Sciatic nerve (tissue), 2 donors: ENCODE measurements at regions not wholly inside any gene's neighbourhood (a gene's known extent, or its start where the extent isn't known, plus 50 kb on each side); places are given as distances from the start of the nearest gene placed in this dataset.

Experiments used
- ATAC-seq: fragments of 200-7000 bp; cut with Tn5 transposase; one replicate; pipeline ENCODE4 v1.9.1; 2020; ENCODE audit warnings: mild to moderate bottlenecking, moderate library complexity
- DNase-seq: peaks from one replicate; pipeline ENCODE4 v3.0.0-alpha.2; 2020; ENCODE audit warnings: low spot score
- intact Hi-C: fragments of 100-400 bp; cut with DNase I; formaldehyde crosslinking; loops from one replicate; pipeline ENCODE4 v1.14.2; 2022
- donor health status: DM: no; HTN: no; CAD: no.
- donor health status: DM: no; HTN: no; CAD: no.

- ATAC-seq (no peak), DNase-seq (no peak)
- intact Hi-C loops, result no loop called here
These were observed 105.1 kb upstream of the NAV3 start for GRCh38 chr12:77725611-77726010.

DNA sequence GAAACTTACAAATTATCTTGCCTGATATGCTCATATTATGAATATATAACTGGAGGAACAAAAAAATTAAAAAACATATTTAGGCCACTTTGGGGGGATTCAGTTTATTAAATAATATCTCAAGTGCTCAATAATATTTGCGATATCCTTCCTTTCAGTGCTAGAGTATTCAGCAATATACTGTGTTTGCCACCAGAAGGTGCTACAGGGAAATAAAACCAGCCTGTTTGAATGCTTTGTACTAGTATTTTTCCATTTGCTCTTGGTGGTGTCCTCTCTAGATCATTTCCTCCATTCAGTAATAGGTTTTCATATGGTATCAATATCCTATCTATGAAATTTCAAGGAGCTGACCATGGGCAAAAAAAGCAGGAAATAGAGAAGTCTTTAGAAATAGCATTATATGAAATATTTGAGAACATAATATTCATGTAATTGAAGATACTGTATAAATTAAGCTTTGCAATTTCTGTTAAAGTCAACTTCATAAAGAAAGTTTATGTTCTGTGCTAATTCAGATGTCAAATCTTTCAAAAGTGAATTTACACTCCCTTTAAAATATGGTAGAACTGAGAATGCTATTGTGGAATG lies 106.2 kb upstream of the NAV3 start:
- ATAC-seq (peak; percentile 58), DNase-seq (no peak)
- intact Hi-C loops, result no loop called here

DNA sequence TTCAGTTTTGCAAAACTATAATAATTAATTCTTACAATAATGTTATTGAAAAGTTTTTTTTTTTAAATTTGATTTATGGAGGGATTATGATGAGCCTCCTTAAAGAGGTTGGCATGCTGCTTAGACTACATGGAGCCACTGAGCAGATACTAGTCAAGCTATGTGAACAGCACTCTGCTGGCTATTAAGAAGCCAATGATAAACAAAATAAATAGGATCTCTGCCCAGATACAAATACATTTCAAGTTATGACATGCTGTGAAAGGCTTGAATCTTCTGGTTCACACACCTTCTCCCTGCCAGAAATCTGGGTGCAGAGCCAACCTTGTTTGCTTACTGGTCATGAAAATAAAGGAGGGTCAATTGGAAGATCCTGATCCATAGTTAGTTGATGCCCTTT lies 107.4 kb upstream of the NAV3 start:
- ATAC-seq (no peak), DNase-seq (no peak)
- intact Hi-C loops, result no loop called here

DNA sequence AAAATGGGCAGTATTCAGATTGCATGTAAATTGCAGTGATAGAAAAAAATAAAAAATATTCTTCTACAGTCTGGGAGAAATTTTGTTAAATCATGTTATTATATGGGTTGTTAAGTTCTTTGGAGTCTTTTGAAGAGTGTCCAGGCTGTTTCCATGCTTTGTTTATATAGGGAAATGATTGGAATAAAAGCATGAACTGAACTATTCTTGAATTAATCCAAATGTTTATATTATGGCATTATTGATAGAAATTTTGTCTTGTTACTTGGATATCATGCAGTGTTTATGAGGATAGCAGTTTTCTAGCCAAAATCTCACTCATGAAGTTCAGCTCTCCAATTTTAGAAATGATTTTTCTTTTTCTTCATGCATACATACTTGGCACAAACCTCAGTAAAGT lies 108.2 kb upstream of the NAV3 start:
- DNase-seq (no peak), ATAC-seq (no peak)
- intact Hi-C loops, result no loop called here

DNA sequence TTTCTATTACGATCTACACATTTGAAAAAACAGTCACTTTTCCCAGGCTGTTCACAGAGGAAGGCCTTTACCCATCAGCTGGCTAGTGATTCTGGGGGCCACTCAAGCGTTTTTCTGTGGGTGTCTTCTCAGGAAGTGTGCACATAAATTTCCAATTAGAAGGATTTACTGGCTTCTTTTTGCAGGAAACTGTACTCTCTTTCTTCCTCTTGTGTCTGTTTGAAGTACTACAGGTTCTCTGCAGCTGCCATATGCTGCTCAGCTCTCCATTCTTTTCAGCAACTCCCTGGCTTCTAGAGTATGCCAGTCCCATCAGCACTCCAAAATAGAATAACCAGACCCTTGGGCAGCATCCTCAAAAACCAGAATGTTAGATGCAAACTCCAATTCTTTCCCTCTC lies 110.4 kb upstream of the NAV3 start:
- DNase-seq (no peak), ATAC-seq (no peak)
- intact Hi-C loops, result no loop called here

- DNase-seq (no peak), ATAC-seq (no peak)
- intact Hi-C loops, result no loop called here
These were observed 120.5 kb upstream of the NAV3 start for GRCh38 chr12:77710209-77710608.

DNA sequence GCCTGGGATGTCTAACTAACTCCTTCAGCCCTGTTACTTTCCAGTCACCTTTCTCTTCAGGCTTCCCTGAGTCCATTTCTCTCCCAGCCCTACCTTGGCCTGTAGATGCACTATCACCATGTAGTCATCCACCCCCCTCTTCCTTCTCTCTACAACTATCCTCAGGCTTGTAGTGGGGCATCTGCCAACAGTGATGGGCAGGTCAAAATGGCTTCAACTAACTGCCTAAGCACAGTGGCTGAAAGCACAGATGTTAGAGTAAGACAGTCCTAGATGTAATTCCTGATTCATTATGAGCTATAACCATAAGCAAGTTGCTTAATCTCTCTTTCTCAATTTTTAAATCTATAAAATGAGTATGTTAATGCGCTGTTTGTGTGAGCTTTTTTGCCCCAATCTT lies 133.6 kb upstream of the NAV3 start:
- intact Hi-C loops, result no loop called here
- DNase-seq, result no peak
- ATAC-seq, result no peak

- ATAC-seq, result peak; percentile 81
- DNase-seq, result no peak
- intact Hi-C loops, result no loop called here
These were observed 134.5 kb upstream of the NAV3 start for GRCh38 chr12:77696183-77696582.

DNA sequence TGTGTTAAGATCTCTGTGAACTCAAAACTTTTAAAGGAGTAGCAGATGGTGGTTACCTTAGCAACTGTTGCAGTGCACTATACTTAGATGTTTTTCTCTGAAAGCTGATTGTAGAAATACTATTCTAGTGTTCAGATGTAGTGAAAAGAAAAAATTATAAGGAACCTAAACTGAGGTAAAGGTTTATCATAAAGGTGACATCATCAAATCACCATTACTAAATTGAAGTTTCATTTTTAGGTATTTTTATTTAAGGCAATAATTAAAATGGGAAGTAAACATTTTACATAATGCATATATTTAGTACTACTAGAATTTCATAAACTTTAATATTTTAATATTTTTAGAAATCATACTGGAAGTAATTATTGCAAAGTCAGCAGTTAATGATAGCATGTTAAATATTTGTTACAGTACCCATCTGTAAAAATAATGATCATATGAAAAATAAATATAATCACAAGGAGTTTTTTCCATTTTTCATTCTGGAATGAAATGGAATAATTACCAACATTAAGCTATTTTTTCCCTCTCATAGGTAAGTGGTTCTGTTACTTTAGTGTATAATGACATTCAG lies 141.1 kb upstream of the NAV3 start:
- ATAC-seq (no peak), DNase-seq (no peak)
- intact Hi-C loops, result loop anchor here (10.0 kb wide), 1 partner anchor 535 kb away; no protein-coding TSS in a partner anchor

DNA sequence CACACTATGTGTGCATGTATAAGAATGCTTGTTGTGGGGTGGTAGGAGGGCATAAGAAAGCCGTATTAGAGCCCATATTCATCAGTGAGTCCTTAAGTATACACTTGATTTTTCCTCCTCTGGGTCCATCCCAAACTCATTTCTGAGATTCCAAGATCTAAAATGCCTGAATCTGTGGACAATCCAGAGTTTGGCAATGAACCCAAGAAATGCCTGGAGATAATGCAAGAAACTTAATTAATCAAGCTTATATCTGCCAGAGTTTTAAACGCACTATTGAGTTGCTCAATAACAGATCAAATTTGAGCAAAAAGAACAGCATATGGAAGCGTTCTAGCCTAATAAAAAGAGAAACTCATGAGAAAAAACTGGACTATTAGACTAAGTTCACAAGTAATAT lies 143.4 kb upstream of the NAV3 start:
- ATAC-seq (no peak), DNase-seq (no peak)
- intact Hi-C loops, result loop anchor here (10.0 kb wide), 1 partner anchor 533 kb away; no protein-coding TSS in a partner anchor

DNA sequence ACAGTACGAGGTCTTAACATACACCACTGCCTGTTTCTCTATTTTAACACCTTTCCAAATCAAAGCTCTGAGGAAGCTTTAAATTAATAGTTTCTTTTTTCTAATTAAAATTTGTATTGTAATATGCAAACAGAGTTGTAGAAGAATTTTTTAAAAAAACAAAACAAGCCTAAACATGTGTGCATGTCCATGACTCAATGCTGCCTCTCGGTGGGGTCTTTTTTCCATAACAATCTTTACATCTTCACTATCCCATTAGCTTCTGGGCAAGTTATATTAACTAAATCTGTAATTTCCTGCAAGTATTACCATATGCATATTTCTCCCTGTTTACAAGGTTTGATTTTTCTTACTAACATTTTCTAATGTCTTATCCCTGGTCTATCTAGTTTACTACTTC lies 143.9 kb upstream of the NAV3 start:
- DNase-seq (no peak), ATAC-seq (no peak)
- intact Hi-C loops, result loop anchor here (10.0 kb wide), 1 partner anchor 532 kb away; no protein-coding TSS in a partner anchor

DNA sequence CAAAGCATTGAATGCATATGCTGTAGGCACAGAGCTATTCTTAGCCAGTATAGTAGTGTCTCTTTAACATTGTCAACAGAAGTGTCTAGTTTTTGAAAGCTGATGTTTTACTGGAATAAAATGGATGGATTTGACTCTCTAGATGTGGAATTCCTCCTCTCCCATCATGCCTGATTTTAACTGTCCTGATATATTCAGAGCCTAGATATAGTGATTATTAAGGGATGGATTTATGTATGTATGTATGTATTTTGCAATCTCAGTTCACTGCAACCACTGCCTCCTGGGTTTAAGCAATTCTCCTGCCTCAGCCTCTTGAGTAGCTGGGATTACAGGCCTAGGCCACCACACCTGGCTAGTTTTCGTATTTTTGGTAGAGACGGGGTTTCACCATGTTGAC lies 144.8 kb upstream of the NAV3 start:
- intact Hi-C loops, result loop anchor here (10.0 kb wide), 1 partner anchor 531 kb away; no protein-coding TSS in a partner anchor
- DNase-seq, result no peak
- ATAC-seq, result no peak

DNA sequence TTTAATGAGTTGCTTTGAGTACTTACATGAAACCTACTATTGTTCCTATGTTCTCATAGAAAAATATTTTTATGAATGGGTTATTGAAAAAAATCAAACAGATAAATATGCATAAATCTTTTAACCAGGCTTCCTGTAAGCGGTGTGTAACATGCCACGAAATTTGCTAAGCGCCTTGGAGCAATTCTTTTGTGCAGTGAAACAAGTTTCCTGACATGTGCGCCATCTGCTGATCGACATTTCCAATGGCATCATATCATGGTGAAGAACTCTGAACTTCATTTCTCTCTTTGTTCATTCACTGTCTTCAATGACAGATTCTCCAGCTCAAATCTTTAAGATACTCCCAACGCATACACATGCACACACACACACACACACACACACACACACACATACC lies 145.6 kb upstream of the NAV3 start:
- ATAC-seq, result peak; percentile 86
- DNase-seq, result peak; percentile 82
- intact Hi-C loops, result loop anchor here (10.0 kb wide), 1 partner anchor 530 kb away; no protein-coding TSS in a partner anchor

DNA sequence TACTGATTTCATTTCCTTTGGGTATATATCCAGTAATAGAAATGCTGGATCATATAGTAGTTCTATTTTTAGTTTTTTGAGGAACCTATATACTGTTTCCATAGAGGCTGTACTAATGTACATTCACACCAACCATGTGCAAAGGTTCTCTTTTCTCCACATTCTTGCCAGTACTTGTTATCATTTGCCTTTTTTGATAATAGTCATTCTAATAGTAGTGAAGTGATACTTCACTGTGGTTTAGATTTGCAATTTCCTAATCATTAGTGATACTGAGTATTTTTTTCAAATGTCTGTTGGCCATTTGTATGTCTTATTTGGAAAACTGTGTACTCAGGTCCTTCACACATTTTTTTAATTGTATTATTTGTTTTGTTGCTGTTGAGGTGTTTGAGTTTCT lies 148.2 kb upstream of the NAV3 start:
- DNase-seq (no peak), ATAC-seq (no peak)
- intact Hi-C loops, result loop anchor here (10.0 kb wide), 1 partner anchor 528 kb away; no protein-coding TSS in a partner anchor

- intact Hi-C loops, result loop anchor here (10.0 kb wide), 1 partner anchor 527 kb away; no protein-coding TSS in a partner anchor
- ATAC-seq, result no peak
- no peak for DNase-seq
These were observed 149.0 kb upstream of the NAV3 start for GRCh38 chr12:77681726-77682125.

GRCh38 chr12:77679686-77680085 lies 151.0 kb upstream of the NAV3 start:
- intact Hi-C loops, result loop anchor here (10.0 kb wide), 1 partner anchor 525 kb away; no protein-coding TSS in a partner anchor
- ATAC-seq, result no peak
- no peak for DNase-seq

GRCh38 chr12:77678621-77679020 lies 152.1 kb upstream of the NAV3 start:
- intact Hi-C loops, result no loop called here
- DNase-seq, result no peak
- ATAC-seq, result no peak

DNA sequence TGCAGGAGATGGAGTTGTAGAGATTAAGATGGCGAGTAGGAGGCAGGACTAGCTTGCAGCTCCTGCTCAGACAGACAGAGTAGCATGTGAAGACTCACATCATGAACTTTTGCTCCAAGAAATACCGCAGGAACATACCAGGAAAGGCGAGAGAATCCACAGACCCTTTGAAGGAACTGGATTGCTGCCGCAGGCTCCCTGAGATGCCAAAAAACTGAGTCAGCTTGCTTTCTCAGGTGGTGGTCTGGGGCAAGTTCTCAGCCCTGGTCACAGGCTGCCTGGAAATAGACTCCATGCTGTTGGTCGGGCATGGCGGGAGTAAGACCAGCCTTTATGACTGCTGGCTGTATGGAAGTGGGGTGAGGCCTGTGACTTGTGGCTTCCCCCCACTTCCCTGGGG lies 163.6 kb upstream of the NAV3 start:
- ATAC-seq (no peak), DNase-seq (no peak)
- intact Hi-C loops, result no loop called here

DNA sequence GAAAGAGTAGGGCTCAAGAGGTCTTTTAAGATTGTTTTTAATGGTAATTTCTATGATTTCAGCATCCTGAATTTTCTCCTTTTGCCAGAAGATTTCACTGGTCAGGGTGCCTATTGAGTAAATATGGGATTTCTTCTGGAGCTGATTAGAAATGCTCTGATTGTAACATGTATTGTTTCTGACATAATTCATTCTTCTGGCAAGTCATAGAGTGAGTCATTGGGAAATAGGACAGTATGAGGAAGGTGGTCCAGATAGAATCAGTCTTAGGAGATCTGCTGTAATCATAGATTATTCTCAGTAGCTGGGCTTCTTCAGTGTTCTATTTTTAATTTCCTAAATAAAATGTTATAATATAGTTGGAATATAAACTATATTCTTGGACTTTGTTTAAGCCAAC lies 182.0 kb upstream of the NAV3 start:
- DNase-seq, result no peak
- intact Hi-C loops, result no loop called here
- ATAC-seq, result peak; percentile 36

DNA sequence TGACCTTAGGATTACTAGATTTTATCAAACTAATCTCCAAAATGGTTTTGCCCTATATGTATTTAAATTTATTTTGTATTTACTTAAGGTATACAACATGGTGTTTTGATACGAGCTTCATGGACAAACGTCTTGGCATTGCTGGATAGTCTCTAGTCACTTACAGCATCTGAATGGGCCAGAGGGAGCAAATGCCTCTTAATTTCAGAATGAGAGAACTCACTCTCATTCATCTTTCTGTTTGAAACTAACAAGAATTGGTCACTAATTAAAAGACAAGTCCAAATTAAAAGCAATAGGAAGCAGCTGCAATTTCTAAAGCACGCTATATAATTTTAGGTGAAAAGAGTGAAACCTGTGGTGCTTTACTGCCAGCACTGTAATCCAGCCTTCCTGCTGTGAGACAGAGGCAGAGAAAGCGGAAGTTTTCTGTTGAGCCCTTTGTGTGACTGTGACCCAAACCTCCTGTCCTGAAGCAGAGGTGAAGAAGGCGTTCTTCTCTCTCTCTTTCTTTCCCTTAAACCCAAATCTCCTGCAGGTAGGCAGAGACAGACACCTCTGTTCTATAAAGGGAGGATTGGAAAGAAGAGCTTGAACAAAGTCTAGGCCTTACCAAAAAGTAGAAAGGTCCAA lies 184.6 kb upstream of the NAV3 start:
- DNase-seq (no peak), ATAC-seq (no peak)
- intact Hi-C loops, result no loop called here
